ENCODE measurements at regions not wholly inside any gene's neighbourhood (a gene's known extent, or its start where the extent isn't known, plus 50 kb on each side); places are given as distances from the start of the nearest gene placed in this dataset.
"Not testable (repeated sequence)": the region's sequence is repeated elsewhere in the genome, so short reads cannot be mapped to it uniquely, and the experiment has no call there.

DNA sequence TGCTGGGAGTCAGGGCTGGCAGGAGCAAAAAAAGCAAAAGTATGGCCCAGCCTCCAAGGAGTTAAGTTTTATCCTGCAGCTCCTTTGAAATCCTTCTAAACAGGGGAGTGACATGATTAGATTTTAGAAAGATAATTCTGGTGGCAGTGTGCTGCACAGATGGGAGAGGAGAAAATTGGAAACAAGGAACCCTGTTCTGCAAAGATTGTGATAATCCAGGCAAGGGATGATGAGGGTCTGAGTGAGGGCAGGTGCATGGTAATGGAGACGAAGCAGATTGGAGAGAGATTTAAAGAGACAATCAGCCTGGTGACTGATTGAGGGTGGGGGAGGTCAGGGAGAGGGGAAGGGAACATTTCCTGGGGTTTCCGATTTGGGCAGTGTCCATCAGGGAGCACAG is 444.7 kb upstream of the PODXL start:
- ATAC-seq (no peak), DNase-seq (no peak)
- ChIA-PET CTCF (no interaction called here), POLR2A (no interaction called here)
- Mint-ChIP-seq H3K4me3 (no peak overlapping the region), H3K27me3 (no peaks in the 10 kb centered on the region), H3K4me1 (ENCODE audit: low read depth) (no peaks in the 10 kb centered on the region), H3K9me3 (no peaks in the 10 kb centered on the region), H3K27ac (no peak overlapping the region), H3K36me3 (ENCODE audit: low read depth) (no peaks in the 10 kb centered on the region)
- TF ChIP-seq, protein P1, sequence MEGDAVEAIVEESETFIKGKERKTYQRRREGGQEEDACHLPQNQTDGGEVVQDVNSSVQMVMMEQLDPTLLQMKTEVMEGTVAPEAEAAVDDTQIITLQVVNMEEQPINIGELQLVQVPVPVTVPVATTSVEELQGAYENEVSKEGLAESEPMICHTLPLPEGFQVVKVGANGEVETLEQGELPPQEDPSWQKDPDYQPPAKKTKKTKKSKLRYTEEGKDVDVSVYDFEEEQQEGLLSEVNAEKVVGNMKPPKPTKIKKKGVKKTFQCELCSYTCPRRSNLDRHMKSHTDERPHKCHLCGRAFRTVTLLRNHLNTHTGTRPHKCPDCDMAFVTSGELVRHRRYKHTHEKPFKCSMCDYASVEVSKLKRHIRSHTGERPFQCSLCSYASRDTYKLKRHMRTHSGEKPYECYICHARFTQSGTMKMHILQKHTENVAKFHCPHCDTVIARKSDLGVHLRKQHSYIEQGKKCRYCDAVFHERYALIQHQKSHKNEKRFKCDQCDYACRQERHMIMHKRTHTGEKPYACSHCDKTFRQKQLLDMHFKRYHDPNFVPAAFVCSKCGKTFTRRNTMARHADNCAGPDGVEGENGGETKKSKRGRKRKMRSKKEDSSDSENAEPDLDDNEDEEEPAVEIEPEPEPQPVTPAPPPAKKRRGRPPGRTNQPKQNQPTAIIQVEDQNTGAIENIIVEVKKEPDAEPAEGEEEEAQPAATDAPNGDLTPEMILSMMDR (IDR thresholded peaks at IDR 0.05): no peak
- intact Hi-C loops (cut with micrococcal nuclease): no loop called here

DNA sequence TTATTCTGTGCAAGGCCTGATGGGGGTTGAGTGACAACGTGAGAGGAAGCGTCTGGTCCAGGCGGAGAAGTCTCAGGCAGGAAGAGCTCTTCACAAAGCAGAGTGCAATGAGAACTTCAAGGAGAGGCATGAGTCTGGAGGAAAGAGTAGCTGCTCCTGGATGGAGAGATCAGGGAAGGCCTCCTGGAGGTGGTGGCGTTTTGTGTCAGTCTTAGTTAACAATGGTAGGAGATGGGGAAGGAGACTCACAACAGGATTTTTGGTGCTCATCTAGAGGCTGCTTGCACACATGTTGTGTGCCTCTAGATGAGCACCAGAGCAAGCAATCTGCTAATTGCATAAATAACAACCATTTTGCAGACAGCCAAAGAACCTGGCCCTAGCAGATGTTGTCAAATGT is 442.8 kb upstream of the PODXL start:
- Mint-ChIP-seq H3K4me1 (ENCODE audit: low read depth) (no peaks in the 10 kb centered on the region), H3K36me3 (ENCODE audit: low read depth) (no peaks in the 10 kb centered on the region), H3K4me3 (no peak overlapping the region), H3K27me3 (no peaks in the 10 kb centered on the region), H3K9me3 (no peaks in the 10 kb centered on the region), H3K27ac (no peak overlapping the region)
- intact Hi-C loops (cut with micrococcal nuclease): no loop called here
- ChIA-PET CTCF (no interaction called here), POLR2A (no interaction called here)
- ATAC-seq (no peak), DNase-seq (no peak)
- TF ChIP-seq, protein P1 (IDR thresholded peaks at IDR 0.05): no peak

DNA sequence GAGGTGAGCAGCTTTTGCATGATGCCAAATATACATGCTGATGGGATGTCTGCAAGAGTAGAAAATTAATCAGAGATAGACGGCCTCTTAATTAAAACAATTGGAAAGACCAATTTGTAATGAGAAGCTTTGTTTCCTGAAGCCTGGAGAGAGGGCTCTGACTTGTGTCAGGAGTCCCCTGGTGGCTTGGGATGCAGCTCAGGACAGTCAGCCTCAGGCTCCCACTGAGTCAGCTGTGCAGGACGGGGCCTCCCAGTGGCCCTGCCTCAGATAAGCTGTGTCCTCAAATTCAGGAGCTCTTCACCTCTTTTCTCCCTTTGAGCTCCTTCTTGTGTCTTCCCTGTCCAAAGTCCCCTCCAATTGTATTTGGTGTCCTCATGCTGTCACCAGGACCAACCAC is 438.9 kb upstream of the PODXL start:
- Mint-ChIP-seq H3K4me3 (no peak overlapping the region), H3K4me1 (ENCODE audit: low read depth) (no peaks in the 10 kb centered on the region), H3K27me3 (no peaks in the 10 kb centered on the region), H3K36me3 (ENCODE audit: low read depth) (no peaks in the 10 kb centered on the region), H3K9me3 (no peaks in the 10 kb centered on the region), H3K27ac (no peak overlapping the region)
- TF ChIP-seq, protein P1 (IDR thresholded peaks at IDR 0.05): no peak
- intact Hi-C loops (cut with micrococcal nuclease): no loop called here
- ChIA-PET POLR2A (no interaction called here), CTCF (no interaction called here)
- no peak for DNase-seq
- ATAC-seq: no peak

DNA sequence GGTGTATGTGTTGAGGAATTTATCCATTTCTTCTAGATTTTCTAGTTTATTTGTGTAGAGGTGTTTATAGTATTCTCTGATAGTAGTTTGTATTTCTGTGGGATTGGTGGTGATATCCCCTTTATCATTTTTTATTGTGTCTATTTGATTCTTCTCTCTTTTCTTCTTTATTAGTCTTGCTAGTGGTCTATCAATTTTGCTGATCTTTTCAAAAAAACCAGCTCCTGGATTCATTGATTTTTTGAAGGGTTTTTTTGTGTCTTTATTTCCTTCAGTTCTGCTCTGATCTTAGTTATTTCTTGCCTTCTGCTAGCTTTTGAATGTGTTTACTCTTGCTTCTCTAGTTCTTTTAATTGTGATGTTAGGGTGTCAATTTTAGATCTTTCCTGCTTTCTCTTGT is 424.6 kb upstream of the PODXL start:
- H3K4me1 Mint-ChIP-seq (ENCODE audit: low read depth); CTCF ChIA-PET; ATAC-seq: not testable (repeated sequence)

DNA sequence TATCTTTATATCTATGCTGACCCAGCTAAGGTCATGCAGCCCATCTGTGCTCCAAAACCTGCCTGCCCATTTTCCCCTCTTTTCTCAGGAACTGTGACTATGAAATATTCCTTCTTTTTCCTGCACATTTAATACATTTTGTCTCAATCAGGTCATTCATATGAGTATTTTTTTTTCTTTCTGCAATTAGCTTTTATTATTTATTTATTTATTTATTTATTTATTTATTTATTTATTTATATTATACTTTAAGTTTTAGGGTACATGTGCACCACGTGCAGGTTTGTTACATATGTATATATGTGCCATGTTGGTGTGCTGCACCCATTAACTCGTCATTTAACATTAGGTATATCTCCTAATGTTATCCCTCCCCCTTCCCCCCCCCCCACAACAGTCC is 421.7 kb upstream of the PODXL start:
- H3K4me3 Mint-ChIP-seq; ATAC-seq; intact Hi-C loops (cut with micrococcal nuclease); POLR2A ChIA-PET; H3K27ac Mint-ChIP-seq; H3K9me3 Mint-ChIP-seq; H3K27me3 Mint-ChIP-seq; H3K4me1 Mint-ChIP-seq (ENCODE audit: low read depth); DNase-seq; CTCF ChIA-PET; H3K36me3 Mint-ChIP-seq (ENCODE audit: low read depth): not testable (repeated sequence)

More for the DNA sequence above, 424.6 kb upstream of the PODXL start:
- H3K9me3 Mint-ChIP-seq; H3K27ac Mint-ChIP-seq; H3K27me3 Mint-ChIP-seq; H3K4me3 Mint-ChIP-seq; intact Hi-C loops (cut with micrococcal nuclease); DNase-seq; POLR2A ChIA-PET; H3K36me3 Mint-ChIP-seq (ENCODE audit: low read depth): not testable (repeated sequence)

DNA sequence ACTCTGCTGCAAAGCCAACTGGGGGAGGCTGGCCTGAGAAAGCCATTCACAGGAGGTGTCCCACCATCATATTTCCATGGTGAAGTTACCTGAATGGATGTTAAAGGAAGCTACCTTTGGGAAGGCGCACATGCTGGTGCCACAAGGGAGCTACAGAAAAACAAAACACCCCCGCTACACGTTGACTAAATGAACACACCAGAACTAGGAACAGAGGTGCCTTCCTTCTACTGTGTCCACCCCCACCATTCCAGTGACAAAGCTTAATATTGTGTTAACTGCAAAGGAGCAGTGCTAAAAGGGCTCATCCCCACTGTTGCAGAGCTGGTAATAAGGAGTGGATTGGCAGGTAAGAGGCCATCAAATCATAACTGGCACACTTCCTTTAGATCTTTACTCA is 420.0 kb upstream of the PODXL start:
- no peaks in the 10 kb centered on the region for H3K4me1 Mint-ChIP-seq (ENCODE audit: low read depth)
- CTCF ChIA-PET: no interaction called here
- no peak overlapping the region for H3K27ac Mint-ChIP-seq
- no peaks in the 10 kb centered on the region for H3K9me3 Mint-ChIP-seq
- TF ChIP-seq, protein P1 (IDR thresholded peaks at IDR 0.05): no peak
- no peaks in the 10 kb centered on the region for H3K36me3 Mint-ChIP-seq (ENCODE audit: low read depth)
- intact Hi-C loops (cut with micrococcal nuclease): no loop called here
- POLR2A ChIA-PET: no interaction called here
- DNase-seq: no peak
- no peaks in the 10 kb centered on the region for H3K27me3 Mint-ChIP-seq
- no peak overlapping the region for H3K4me3 Mint-ChIP-seq
- ATAC-seq: no peak

Measured in activated CD8-positive, alpha-beta T cell treated with anti-CD3 and anti-CD28 coated beads for 36 hours (primary cell).